Esophagus muscularis mucosa (tissue), 4 donors: ENCODE measurements at regions not wholly inside any gene's neighbourhood (a gene's known extent, or its start where the extent isn't known, plus 50 kb on each side); places are given as distances from the start of the nearest gene placed in this dataset.
A peak's percentile ranks its signal among the peaks of the same experiment; 100 is the strongest.

Experiments
- DNase-seq: peaks from one replicate; pipeline ENCODE4 v3.0.0-alpha.2; 2017; ENCODE audit errors: extremely low spot score
- H3K27ac ChIP-seq, 4 donors: fragments of 200-600 bp; sonication (generic); replicated peaks in 1 of 4; 1 replicate in 3 of 4; 2 replicates in 1 of 4; pipeline ENCODE4 v1.5.1; 2016 to 2019; ENCODE audit warnings: mild to moderate bottlenecking in 1 of 4
- H3K27me3 ChIP-seq, 4 donors: fragments of 200-600 bp; sonication (generic); one replicate each; pipeline versions ENCODE4 v1.5.1 to v1.6.0; 2016 to 2019
- H3K36me3 ChIP-seq, 4 donors: fragments of 200-600 bp; sonication (generic); one replicate each; pipeline ENCODE4 v1.5.1; 2016 to 2019
- H3K4me1 ChIP-seq, 4 donors: fragments of 200-600 bp; sonication (generic); one replicate each; pipeline ENCODE4 v1.5.1; 2016 to 2019
- H3K4me3 ChIP-seq, 4 donors: fragments of 200-600 bp; sonication (generic); 1 replicate in 2 of 4; 2 replicates in 2 of 4; pipeline ENCODE4 v1.5.1; 2016 to 2019; ENCODE audit warnings: mild to moderate bottlenecking in 4 of 4, moderate library complexity in 1 of 4
- H3K9me3 ChIP-seq, 4 donors: fragments of 200-600 bp; sonication (generic); 1 replicate in 3 of 4; 2 replicates in 1 of 4; pipeline ENCODE4 v1.5.1; 2016 to 2019
- CTCF ChIP-seq, 3 experiments: fragments of 200-600 bp in 2 of 3; fragments of 450-650 bp in 1 of 3; sonication (generic) in 2 of 3; IDR thresholded peaks; one replicate each; pipeline ENCODE4 v1.5.1; 2017 to 2019; ENCODE audit warnings: antibody characterized with exemption in 3 of 3, mild to moderate bottlenecking in 2 of 3, moderate library complexity in 1 of 3
- EP300 ChIP-seq: sonication (generic); formaldehyde crosslinking; IDR thresholded peaks from one replicate; pipeline ENCODE4 v1.6.1; 2017; ENCODE audit warnings: antibody characterized with exemption
- POLR2A ChIP-seq: fragments of 450-650 bp; IDR thresholded peaks from one replicate; pipeline ENCODE4 v1.6.1; 2017; ENCODE audit warnings: antibody characterized with exemption, moderate library complexity, mild to moderate bottlenecking, low read depth
- POLR2AphosphoS5 ChIP-seq, 2 donors: sonication (generic); formaldehyde crosslinking; IDR thresholded peaks; one replicate each; pipeline ENCODE4 v1.6.1; 2017; ENCODE audit warnings: antibody characterized with exemption in 2 of 2
- WGBS: methylation state at CpG from one replicate; pipeline ENCODE4 v1.1.5; 2018; 5-methylcytosine and 5-hydroxymethylcytosine counted together
- intact Hi-C: fragments of 100-400 bp; cut with DNase I; formaldehyde crosslinking; loops from one replicate; pipeline ENCODE4 v1.15.1; 2023

DNA sequence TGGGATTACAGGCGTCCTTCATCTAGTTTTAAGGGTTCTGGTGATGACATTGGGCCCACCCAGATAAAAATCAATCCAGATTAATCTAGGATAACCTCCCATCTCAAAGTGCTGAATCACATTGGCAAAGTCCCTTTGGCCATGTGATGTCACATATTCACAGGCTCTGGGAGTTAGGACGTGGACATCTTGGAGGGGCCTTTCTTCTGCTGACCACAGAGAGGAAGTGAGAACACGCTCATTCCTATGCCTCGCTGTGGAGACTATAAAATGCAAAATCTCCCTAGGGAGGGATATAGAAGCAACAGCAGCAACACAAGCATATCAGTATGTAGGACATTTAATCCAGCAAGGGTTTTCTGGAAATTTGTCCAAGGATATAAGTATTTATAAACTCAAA is 266.0 kb upstream of the PITRM1 start:
- 83% methylated on average over 4 of the region's 4 CpGs for WGBS
- peak overlapping the region in 1 of 4 donors; percentile 80 for H3K27ac ChIP-seq
- no peak for DNase-seq
- H3K27me3 ChIP-seq: no peaks in the 10 kb centered on the region
- H3K4me3 ChIP-seq: no peak overlapping the region
- H3K36me3 ChIP-seq: no peaks in the 10 kb centered on the region
- H3K9me3 ChIP-seq: peaks cover 0 to 9% (median 2%) of the 10 kb centered on the region in 4 donors
- peaks cover 0 to 30% (median 20%) of the 10 kb centered on the region in 4 donors for H3K4me1 ChIP-seq
- TF ChIP-seq POLR2AphosphoS5 (IDR thresholded peaks at IDR 0.05) (no peak), POLR2A (no peak)
- intact Hi-C loops: loop anchor here (10.0 kb wide), 1 partner anchor 194 kb away; no protein-coding TSS in a partner anchor

DNA sequence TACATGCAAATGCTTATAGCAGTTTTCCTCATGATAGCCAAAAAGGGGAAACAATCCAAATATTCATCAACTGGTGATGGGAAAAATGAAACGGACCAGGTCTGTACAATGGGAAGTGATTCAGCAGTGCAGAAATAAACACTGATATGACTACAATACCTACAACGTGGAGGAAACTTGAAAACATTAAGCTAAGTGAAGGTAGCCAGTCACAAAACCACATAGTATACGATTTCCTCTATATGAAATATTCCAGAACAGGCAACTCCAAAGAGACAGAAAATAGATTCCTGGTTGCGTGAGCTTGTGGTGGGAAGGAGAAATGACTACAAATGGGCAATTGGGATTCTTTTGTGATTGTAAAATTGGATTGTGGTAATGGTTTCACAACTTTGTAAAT is 263.1 kb upstream of the PITRM1 start:
- no peak overlapping the region for H3K4me3 ChIP-seq
- H3K9me3 ChIP-seq: peaks cover 0 to 9% (median 2%) of the 10 kb centered on the region in 4 donors
- TF ChIP-seq CTCF (IDR thresholded peaks at IDR 0.05): no peak
- TF ChIP-seq EP300: no peak
- no peak for TF ChIP-seq POLR2AphosphoS5 (IDR thresholded peaks at IDR 0.05)
- WGBS: 44% methylated on average over 4 of the region's 4 CpGs
- DNase-seq: no peak
- no peaks in the 10 kb centered on the region for H3K36me3 ChIP-seq
- H3K4me1 ChIP-seq: peaks cover 0 to 30% (median 24%) of the 10 kb centered on the region in 4 donors
- intact Hi-C loops: loop anchor here (10.0 kb wide), 1 partner anchor 191 kb away; no protein-coding TSS in a partner anchor
- no peak overlapping the region for H3K27ac ChIP-seq
- H3K27me3 ChIP-seq: no peaks in the 10 kb centered on the region

DNA sequence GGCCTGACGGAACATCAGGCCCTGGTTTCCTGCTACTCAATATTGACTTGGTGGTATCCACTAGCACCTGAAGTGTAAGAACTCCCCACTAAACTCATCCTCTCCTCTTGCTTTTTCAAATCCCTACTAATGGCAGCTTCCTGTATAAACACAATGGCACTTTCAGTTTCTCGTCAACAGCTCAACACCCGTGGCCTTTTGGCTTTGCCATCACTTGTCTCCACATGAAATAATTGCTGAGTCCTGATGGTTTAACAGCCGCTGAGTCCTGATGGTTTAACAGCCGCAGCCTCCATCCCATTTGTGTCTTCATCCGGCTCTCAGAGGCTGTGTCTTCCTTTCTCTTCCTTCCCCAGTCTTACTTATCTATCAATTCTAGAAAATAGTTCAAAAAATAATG is 261.4 kb upstream of the PITRM1 start:
- Histone ChIP-seq H3K36me3 (no peaks in the 10 kb centered on the region), H3K4me3 (no peak overlapping the region), H3K27ac (no peak overlapping the region), H3K9me3 (peaks cover 0 to 5% (median under 1%) of the 10 kb centered on the region in 4 donors), H3K27me3 (no peaks in the 10 kb centered on the region), H3K4me1 (peaks cover 5 to 47% (median 39%) of the 10 kb centered on the region in 4 donors)
- no peak for TF ChIP-seq POLR2AphosphoS5 (IDR thresholded peaks at IDR 0.05)
- DNase-seq: no peak
- 80% methylated on average over 6 of the region's 6 CpGs for WGBS
- intact Hi-C loops: loop anchor here (10.0 kb wide), 1 partner anchor 189 kb away; no protein-coding TSS in a partner anchor

GRCh38 chr10:3433131-3433530 is 260.5 kb upstream of the PITRM1 start:
- Histone ChIP-seq H3K4me3 (no peak overlapping the region), H3K27ac (no peak overlapping the region), H3K36me3 (no peaks in the 10 kb centered on the region), H3K9me3 (no peaks in the 10 kb centered on the region), H3K27me3 (no peaks in the 10 kb centered on the region), H3K4me1 (peaks cover 5 to 52% (median 47%) of the 10 kb centered on the region in 4 donors)
- 94% methylated on average over 6 of the region's 6 CpGs for WGBS
- intact Hi-C loops: loop anchor here (10.0 kb wide), 1 partner anchor 188 kb away; no protein-coding TSS in a partner anchor
- DNase-seq: no peak
- TF ChIP-seq CTCF (IDR thresholded peaks at IDR 0.05): no peak
- TF ChIP-seq POLR2A: no peak
- no peak for TF ChIP-seq EP300
- TF ChIP-seq POLR2AphosphoS5 (IDR thresholded peaks at IDR 0.05): no peak

DNA sequence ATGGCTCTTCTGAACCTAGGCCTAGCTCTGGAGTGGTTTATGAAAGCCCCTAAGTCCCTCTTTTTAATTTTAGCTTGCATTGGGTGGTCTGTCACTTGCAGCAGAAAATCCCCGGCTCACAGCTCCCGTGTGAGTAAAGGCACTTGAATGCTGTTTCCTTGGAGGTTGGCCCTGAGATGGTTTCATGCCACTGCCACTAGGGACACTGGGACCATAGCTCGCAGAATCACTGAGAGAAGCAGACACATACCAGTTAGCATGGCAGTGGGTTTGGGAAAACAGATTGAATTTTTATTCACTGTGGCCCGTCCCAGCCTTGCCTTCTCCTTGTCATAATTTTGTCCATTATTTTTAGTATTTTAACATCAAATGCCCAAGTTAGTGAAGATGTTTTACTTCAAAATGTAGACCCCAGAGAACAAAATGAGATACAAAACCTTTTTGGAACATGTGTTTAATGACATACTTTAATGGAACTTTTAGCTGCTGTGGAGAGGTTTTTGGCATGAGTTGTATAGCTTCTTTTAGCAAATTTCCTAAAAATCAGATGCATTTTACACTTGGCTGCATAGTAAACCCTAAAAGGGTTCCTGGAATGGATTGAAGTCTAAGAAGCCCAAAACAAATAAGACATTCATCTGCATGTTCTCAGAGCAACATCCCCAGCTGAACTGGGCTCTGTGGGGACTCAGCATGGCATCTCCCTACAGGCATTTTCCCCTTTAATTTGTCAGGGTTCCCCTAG is 259.7 kb upstream of the PITRM1 start:
- WGBS: 89% methylated on average over 4 of the region's 4 CpGs
- no peaks in the 10 kb centered on the region for H3K36me3 ChIP-seq
- peaks cover 10 to 52% (median 49%) of the 10 kb centered on the region in 4 donors for H3K4me1 ChIP-seq
- H3K27me3 ChIP-seq: no peaks in the 10 kb centered on the region
- no peak for DNase-seq
- no peak overlapping the region for H3K4me3 ChIP-seq
- no peaks in the 10 kb centered on the region for H3K9me3 ChIP-seq
- intact Hi-C loops: loop anchor here (10.0 kb wide), 1 partner anchor 187 kb away; no protein-coding TSS in a partner anchor
- H3K27ac ChIP-seq: no peak overlapping the region
- TF ChIP-seq POLR2A (no peak), CTCF (IDR thresholded peaks at IDR 0.05) (no peak), EP300 (no peak), POLR2AphosphoS5 (IDR thresholded peaks at IDR 0.05) (no peak)
